Right lobe of liver (tissue), 6 donors: ENCODE measurements at regions not wholly inside any gene's neighbourhood (a gene's known extent, or its start where the extent isn't known, plus 50 kb on each side); places are given as distances from the start of the nearest gene placed in this dataset.

ENCODE experiments used
- ATAC-seq, 4 donors: fragments of 200-7000 bp; cut with Tn5 transposase; one replicate each; pipeline ENCODE4 v1.9.1; 2020; ENCODE audit warnings: mild to moderate bottlenecking in 4 of 4, moderate library complexity in 4 of 4
- DNase-seq, 3 donors: peaks; one replicate each; pipeline ENCODE4 v3.0.0-alpha.2; 2020
- H3K27ac ChIP-seq, 3 donors: fragments of 200-600 bp; one replicate each; pipeline ENCODE4 v1.8.0; 2022
- H3K27me3 ChIP-seq, 2 donors: fragments of 200-600 bp; one replicate each; pipeline ENCODE4 v1.8.0; 2022
- H3K36me3 ChIP-seq, 4 donors: fragments of 200-600 bp; sonication (generic) in 1 of 4; one replicate each; pipeline versions ENCODE4 v1.5.1 to v1.8.0; 2017 to 2022; ENCODE audit warnings: control low read depth in 1 of 4
- H3K4me1 ChIP-seq, 4 donors: fragments of 200-600 bp; sonication (generic) in 1 of 4; one replicate each; pipeline versions ENCODE4 v1.5.1 to v1.8.0; 2017 to 2022; ENCODE audit warnings: control low read depth in 1 of 4
- H3K4me3 ChIP-seq, 3 donors: fragments of 200-600 bp; one replicate each; pipeline ENCODE4 v1.8.0; 2022
- H3K9me3 ChIP-seq, 4 donors: fragments of 200-600 bp; sonication (generic) in 1 of 4; one replicate each; pipeline versions ENCODE4 v1.5.1 to v1.8.0; 2017 to 2022; ENCODE audit warnings: control low read depth in 1 of 4
- CTCF ChIP-seq, 4 donors: fragments of 200-600 bp in 3 of 4; fragments of 450-650 bp in 1 of 4; IDR thresholded peaks; one replicate each; pipeline versions ENCODE4 v1.5.1 to v1.8.0; 2016 to 2022; ENCODE audit warnings: antibody characterized with exemption in 4 of 4, mild to moderate bottlenecking in 2 of 4
- POLR2A ChIP-seq: fragments of 450-650 bp; IDR thresholded peaks from one replicate; pipeline ENCODE4 v1.6.1; 2017; ENCODE audit warnings: antibody characterized with exemption, mild to moderate bottlenecking
- WGBS: methylation state at CpG from one replicate; pipeline ENCODE4 v1.1.6; 2018; ENCODE audit warnings: low coverage, low lambda C conversion rate; ENCODE audit not compliant: insufficient coverage; ENCODE audit errors: missing lambda C conversion rate; 5-methylcytosine and 5-hydroxymethylcytosine counted together
- intact Hi-C, 2 donors: fragments of 100-400 bp; cut with DNase I; formaldehyde crosslinking; loops; one replicate each; pipeline versions ENCODE4 v1.11.2 to v1.14.1; 2022
- donor health status: DM: no; HTN: yes; CAD: no.
- donor health status: DM: no; HTN: no; CAD: no.
- donor health status: DM: no; HTN: no; CAD: no.
- donor health status: DM: no; HTN: yes; CAD: no.
- donor health status: DM: no; HTN: yes; CAD: no.

GRCh38 chr13:44785401-44785800 lies 203.9 kb downstream of the NUFIP1 start:
- H3K27me3 ChIP-seq = no peaks in the 10 kb centered on the region
- no peak overlapping the region for H3K27ac ChIP-seq
- no peaks in the 10 kb centered on the region for H3K36me3 ChIP-seq
- H3K4me1 ChIP-seq = no peaks in the 10 kb centered on the region
- intact Hi-C loops = no loop called here
- ATAC-seq = no peak
- TF ChIP-seq CTCF (IDR thresholded peaks at IDR 0.05) = no peak
- TF ChIP-seq POLR2A = no peak
- H3K4me3 ChIP-seq = no peak overlapping the region
- WGBS = 92% methylated on average over 1 of the region's 3 CpGs
- H3K9me3 ChIP-seq = no peaks in the 10 kb centered on the region
- DNase-seq = no peak

GRCh38 chr13:44784708-44785080 lies 204.6 kb downstream of the NUFIP1 start:
- Histone ChIP-seq H3K27ac (no peak overlapping the region), H3K4me3 (no peak overlapping the region), H3K4me1 (no peaks in the 10 kb centered on the region), H3K36me3 (no peaks in the 10 kb centered on the region), H3K27me3 (no peaks in the 10 kb centered on the region), H3K9me3 (no peaks in the 10 kb centered on the region)
- ATAC-seq = no peak
- intact Hi-C loops = no loop called here
- WGBS = 59% methylated on average over 2 of the region's 2 CpGs
- DNase-seq = no peak
- TF ChIP-seq CTCF (IDR thresholded peaks at IDR 0.05) (no peak), POLR2A (no peak)

- Histone ChIP-seq H3K27me3 (no peaks in the 10 kb centered on the region), H3K4me3 (no peak overlapping the region), H3K27ac (no peak overlapping the region), H3K9me3 (no peaks in the 10 kb centered on the region), H3K4me1 (no peaks in the 10 kb centered on the region), H3K36me3 (no peaks in the 10 kb centered on the region)
- no peak for DNase-seq
- ATAC-seq = no peak
- TF ChIP-seq CTCF (IDR thresholded peaks at IDR 0.05) = no peak
- TF ChIP-seq POLR2A = no peak
- intact Hi-C loops = no loop called here
- WGBS = 40% methylated on average over 4 of the region's 4 CpGs
Measured at GRCh38 chr13:44783994-44784707, 205.1 kb downstream of the NUFIP1 start.

GRCh38 chr13:44780591-44781280 lies 204.6 kb upstream of the TSC22D1 start:
- 76% methylated on average over 9 of the region's 10 CpGs for WGBS
- no peaks in the 10 kb centered on the region for H3K4me1 ChIP-seq
- no peak overlapping the region for H3K27ac ChIP-seq
- intact Hi-C loops = no loop called here
- no peak for DNase-seq
- no peaks in the 10 kb centered on the region for H3K9me3 ChIP-seq
- H3K4me3 ChIP-seq = no peak overlapping the region
- ATAC-seq = no peak
- no peaks in the 10 kb centered on the region for H3K36me3 ChIP-seq
- H3K27me3 ChIP-seq = no peaks in the 10 kb centered on the region
- TF ChIP-seq CTCF (IDR thresholded peaks at IDR 0.05) = no peak
- no peak for TF ChIP-seq POLR2A
